Suppressor macrophage treated with lipopolysaccharide for 1 hour (primary cell): ENCODE measurements at regions not wholly inside any gene's neighbourhood (a gene's known extent, or its start where the extent isn't known, plus 50 kb on each side); places are given as distances from the start of the nearest gene placed in this dataset.

Experiments
- DNase-seq, 3 donors: peaks; one replicate each; pipeline ENCODE4 v3.0.0-alpha.2; 2020 to 2022

DNA sequence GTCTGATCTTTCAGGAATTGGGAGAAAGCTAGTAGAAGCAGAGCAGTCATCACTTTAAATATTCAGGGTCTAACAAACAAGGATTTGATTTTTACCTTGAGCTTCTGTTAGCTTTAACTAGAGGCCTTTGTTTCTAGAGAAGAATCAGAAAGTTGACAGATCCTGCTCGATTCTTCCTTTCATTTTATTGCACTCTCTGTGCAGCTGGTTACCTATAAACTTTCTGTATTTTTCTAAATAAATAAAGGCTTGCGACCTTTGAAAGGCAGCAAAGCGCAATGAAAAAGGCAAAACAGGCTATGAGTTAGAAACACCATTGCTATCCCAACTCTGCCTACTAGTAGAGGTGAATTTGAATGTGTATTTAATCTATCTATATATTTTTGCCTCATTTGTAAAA lies 101.4 kb upstream of the NPY2R start:
- no peak for DNase-seq

DNA sequence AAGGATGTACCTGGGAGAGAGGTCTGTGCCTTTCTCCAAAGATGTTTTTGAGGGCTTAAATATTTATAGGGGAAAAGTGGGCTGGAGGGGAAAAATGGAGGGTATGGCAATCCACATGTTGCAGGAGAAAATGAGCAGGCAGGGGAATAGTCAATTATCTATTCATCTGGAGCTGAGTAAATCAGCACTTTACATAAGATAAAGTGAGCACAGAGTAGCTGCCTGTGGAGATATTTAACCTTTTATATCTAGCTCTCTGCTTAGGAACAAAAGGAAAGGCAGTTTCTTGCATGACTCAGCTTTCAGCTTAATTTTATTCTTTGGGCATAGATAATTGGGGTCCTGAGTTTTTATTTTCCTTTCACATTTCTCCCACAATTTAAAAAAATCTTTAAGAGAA lies 93.6 kb upstream of the NPY2R start:
- no peak for DNase-seq

DNA sequence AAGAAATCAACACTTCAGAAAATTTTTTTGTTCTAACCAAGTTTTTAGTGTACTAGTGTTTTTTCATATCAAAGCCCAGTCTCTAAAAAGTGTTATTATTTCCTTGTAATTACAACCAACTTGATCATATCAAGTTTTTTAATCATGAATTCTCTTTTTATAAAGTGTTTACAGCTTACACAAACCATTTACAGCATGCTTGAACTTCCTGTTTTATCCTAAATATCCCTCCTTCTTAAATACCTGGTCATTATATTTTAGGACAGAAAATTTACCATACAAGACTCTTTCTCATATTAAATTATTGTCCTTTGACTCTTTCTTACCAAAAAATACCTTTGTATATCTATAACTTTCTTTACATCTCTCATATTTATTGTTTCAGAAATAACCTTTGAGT lies 89.4 kb upstream of the NPY2R start:
- no peak for DNase-seq

DNA sequence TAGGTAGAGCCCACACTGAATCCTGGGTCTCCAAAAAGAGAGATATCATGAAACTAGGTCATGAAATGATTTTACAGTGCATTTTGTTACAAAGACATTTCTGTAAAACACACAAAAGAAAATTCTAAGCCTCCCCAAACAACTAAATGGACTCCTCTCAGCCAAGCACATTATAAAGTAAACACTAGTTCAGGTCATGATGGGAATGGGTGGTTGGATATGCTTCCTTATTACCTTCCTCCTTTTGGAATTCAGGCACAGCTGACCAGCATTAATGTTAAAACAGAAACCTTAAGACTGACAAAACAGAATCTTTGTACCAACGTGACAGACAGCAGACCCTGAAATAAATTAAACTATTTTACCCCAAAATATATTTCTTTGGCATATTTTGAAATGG lies 87.9 kb upstream of the NPY2R start:
- no peak for DNase-seq

DNA sequence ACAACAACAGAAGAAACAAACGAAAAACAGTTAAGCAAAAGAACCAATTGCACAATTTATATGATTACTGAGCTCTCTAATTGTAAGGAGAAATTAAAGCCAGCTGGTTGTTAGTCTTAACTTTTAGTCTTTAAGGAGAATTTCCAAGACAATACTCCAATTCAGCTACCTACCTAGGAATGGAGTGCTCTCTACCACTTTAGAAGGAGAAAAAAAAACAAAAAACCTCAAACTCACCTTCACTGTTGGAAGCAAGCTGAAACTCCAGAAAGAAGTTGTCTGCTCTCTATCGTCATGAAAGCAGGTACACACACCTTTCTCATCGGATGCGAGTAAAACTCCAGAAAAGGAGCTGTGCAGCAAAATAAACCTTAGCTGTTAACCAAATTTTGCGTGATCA lies 86.1 kb upstream of the NPY2R start:
- no peak for DNase-seq

DNA sequence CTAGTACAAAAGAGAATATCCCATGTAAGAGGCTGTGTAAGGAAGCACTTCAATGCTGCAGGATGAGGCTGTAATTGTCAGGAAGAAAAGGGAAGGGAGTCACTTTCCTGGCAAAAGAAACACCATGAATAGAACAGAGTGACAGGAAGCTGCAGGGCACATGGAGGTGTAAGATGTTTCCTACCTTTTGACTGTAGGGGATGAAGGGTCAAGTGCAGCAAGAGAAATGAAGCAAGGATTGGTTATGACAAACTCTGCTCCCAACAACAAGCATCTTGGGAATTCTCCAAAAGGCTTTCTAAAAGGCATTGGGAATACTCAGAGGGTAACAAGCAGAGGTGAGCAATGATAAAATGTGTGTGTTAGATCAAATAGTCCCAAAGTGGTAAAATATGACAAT lies 74.3 kb upstream of the NPY2R start:
- no peak for DNase-seq

DNA sequence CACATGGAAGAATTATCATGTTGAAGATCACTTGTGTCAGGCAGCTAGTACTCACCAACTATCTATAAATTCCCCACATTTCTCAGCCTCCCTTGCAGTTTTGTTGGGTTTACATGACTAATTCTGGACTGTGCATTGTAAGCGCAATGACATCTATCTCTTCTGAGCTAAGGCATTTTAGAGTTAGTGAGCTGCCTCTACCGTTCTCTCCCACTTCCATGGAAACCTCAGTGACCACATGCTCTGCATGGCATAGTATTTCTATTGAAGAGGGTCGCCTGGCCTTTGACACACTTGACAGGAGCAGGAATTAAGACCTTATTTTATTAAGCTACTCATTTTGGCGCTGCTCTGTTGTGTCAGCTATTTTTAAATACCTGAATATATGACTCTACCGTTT lies 67.5 kb upstream of the NPY2R start:
- no peak for DNase-seq

DNA sequence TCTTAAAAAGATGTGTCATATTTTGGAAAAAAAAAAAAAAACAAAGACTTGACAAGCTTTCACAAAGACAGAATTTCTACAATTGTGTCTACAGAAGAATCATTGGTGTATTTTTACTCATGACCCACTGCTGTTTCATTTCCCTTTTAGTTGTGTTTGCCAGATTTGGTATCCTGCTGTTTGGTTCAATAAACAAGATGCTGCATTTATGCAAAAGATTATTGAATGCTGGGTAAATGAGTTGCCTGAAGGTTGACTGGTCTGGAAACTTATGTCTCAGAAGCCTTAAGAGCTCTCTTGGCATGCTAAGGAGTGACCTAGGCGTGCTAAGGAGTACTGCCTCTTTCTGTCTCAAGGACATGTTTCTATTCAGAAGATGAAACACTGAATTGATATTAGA lies 64.9 kb upstream of the NPY2R start:
- no peak for DNase-seq
